HG03354 (cell line): ENCODE measurements at regions not wholly inside any gene's neighbourhood (a gene's known extent, or its start where the extent isn't known, plus 50 kb on each side); places are given as distances from the start of the nearest gene placed in this dataset.

Experiments used
- ATAC-seq: cut with Tn5 transposase; IDR thresholded peaks from one replicate; pipeline ENCODE4 v1.9.1; 2021; ENCODE audit warnings: mild to moderate bottlenecking; ENCODE audit not compliant: unreplicated experiment, poor library complexity, severe bottlenecking

DNA sequence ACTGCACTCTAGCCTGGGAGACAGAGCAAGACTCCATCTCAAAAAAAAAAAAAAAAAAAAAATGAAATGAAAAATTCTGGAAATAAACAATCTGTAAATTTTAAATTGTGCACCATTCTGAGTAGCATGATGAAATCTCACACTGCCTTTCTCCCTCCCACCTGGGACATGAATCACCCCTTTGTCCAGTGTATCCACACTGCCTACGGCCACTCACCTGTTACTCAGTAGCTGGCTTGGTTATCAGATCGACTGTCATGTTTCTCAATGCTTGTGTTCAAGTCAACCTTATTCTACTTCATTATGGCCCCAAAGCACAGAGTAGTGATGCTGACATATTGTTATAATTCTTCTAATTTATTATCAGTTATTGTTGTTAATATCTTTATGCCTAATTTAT lies 58.7 kb upstream of the MTHFD1L start:
- no peak for ATAC-seq

DNA sequence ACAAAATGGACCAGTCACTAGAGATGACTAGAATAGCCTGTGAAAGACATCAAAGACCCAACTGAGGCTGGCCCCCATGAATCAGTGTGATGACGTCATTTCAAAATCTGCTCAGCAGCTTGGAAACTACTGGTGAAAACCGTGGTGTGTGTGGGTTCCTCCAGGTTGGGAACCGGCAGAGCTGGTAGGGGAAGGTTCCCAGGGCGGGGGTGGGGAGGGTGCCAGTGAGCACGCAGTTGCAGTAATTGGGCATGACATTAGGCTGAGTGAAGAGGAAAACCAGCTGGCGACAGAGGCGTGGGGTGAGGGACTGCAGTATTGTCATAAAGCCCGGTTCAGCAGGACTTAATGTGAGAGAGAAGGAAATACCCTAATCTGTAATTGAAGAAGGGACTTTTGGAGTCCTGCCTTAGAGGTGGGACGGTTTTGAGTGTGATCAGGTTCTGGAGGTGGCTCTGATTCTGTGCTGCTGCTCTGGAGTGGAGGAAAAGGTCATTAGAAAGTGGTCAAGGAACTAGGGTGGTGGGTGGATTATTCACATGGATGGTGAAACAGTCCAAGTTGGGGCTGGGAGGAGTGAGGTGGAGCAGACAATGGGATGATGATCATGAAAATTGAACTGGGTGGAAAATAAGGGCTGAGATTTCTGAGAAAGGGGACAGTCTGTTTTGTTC lies 52.0 kb upstream of the MTHFD1L start:
- peak; percentile 61 for ATAC-seq

DNA sequence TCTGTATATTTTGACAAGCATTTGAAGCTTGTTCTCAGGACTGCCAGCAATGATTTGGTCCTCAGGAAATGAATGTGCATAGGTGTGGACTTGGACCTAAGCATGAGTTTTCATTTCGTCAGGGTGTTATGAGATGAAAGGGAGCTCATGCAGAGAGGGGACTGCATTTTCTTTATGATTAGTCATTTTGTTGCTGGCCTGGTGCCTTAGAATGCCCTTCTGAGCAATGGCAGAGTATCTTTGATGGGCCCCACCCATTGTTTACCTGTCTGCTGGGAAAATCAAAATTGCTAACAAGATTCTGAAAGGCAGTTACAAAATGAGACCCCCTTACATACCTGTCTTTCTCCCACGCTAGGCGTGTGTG lies 51.5 kb upstream of the MTHFD1L start:
- ATAC-seq: peak; percentile 61
